AG10803 (cell line): ENCODE measurements at regions not wholly inside any gene's neighbourhood (a gene's known extent, or its start where the extent isn't known, plus 50 kb on each side); places are given as distances from the start of the nearest gene placed in this dataset.

ENCODE experiments used
- DNase-seq: peaks from one replicate; pipeline ENCODE4 v3.0.0; 2010; ENCODE audit warnings: low read depth
- H3K4me3 ChIP-seq: 2 replicates; pipeline ENCODE4 v1.5.1; 2011; ENCODE audit warnings: mild to moderate bottlenecking, low read length, control low read depth
- CTCF ChIP-seq: conservative IDR thresholded peaks from 2 replicates; pipeline ENCODE4 v1.5.1; 2011; ENCODE audit warnings: mild to moderate bottlenecking, low read length, control low read depth, inconsistent platforms

GRCh38 chr5:28927559-28928326, 1889.4 kb upstream of the CDH9 start:
- TF ChIP-seq CTCF = no peak
- DNase-seq = no peak
- H3K4me3 ChIP-seq = no peak overlapping the region

- DNase-seq = no peak
- no peak overlapping the region for H3K4me3 ChIP-seq
- no peak for TF ChIP-seq CTCF
Measured at GRCh38 chr5:28926422-28926821, 1888.0 kb upstream of the CDH9 start.

GRCh38 chr5:28917631-28918030, 1879.2 kb upstream of the CDH9 start:
- H3K4me3 ChIP-seq = no peak overlapping the region
- TF ChIP-seq CTCF = no peak
- DNase-seq = no peak

GRCh38 chr5:28914297-28914696, 1875.9 kb upstream of the CDH9 start:
- no peak overlapping the region for H3K4me3 ChIP-seq
- TF ChIP-seq CTCF = no peak
- DNase-seq = no peak

GRCh38 chr5:28903643-28904042, 1865.3 kb upstream of the CDH9 start:
- DNase-seq = no peak
- no peak for TF ChIP-seq CTCF
- H3K4me3 ChIP-seq = no peak overlapping the region

- no peak overlapping the region for H3K4me3 ChIP-seq
- no peak for TF ChIP-seq CTCF
- DNase-seq = no peak
Measured at GRCh38 chr5:28896949-28897348, 1858.6 kb upstream of the CDH9 start.

GRCh38 chr5:28880936-28881335, 1842.5 kb upstream of the CDH9 start:
- no peak for DNase-seq
- no peak for TF ChIP-seq CTCF

More at GRCh38 chr5:28880936-28881335, 1842.5 kb upstream of the CDH9 start:
- H3K4me3 ChIP-seq = no peak overlapping the region
